ENCODE measurements at regions not wholly inside any gene's neighbourhood (a gene's known extent, or its start where the extent isn't known, plus 50 kb on each side); places are given as distances from the start of the nearest gene placed in this dataset.

DNA sequence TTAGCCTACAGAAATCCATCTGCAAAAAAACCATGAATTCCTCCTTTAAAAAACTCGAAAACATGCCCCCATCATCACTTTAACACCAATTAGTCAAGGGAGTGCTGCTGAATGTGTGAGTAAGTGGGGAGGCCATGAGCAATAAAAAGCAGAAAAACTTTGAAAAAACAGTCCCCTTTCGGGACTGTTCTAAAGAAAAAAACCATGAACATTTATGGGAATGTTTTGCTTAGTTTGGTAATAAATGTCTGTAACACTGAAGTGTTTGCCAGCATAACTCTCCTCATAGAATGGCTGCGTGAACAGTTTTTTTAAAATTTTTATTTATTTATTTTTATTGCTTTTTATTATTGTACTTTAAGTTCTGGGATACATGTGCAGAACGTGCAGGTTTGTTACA is 99.4 kb upstream of the TARS1 start:
- no peak for DNase-seq (ENCODE audit: low read depth in 3 of 3, low spot score in 2 of 3)

DNA sequence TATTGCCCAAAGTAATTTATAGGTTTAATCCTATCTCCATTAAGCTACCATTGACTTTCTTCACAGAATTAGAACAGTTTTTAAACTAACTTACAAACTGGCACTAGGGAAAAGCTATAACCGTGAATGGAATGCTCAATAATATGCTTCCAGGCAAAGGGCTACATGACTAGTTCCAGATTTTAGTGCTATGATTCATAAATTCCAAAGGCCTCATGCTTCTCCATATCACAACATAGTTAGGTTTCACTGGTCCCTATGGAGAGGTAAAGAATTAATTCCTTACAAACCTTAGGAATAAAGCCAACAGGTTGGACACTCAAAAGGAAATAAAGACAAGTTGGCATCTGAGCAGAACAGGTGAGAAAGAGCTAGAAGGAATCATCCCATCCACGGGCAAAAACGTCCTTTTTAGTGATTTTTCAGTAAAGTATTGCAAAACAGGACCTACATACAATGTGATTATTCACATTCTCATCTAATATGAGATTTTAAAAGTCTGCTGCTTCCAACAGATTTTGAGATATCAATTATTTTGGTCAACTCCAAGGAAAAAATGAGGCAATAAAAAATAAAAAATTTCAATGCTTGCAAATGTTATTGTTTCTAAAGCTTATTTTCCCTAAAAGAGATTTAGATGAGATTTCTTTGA is 97.0 kb upstream of the TARS1 start:
- DNase-seq (ENCODE audit: low read depth in 3 of 3, low spot score in 2 of 3): no peak

DNA sequence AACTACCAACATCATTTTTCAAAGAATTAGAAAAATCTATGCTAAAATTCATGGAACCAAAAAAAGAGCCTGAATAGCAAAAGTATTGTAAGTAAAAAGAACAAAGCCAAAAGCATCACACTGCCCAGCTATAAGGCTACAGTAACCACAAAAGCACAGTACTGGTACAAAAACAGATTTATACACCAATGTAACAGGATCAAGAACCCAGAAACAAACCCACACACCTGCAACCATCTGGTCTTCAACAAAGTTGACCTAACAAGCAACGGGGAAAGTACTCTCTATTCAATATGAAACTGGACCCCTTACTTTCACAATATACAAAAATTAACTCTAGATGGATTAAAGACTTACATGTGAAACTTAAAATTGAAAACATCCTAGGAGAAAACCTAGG is 94.2 kb upstream of the TARS1 start:
- DNase-seq (ENCODE audit: low read depth in 3 of 3, low spot score in 2 of 3): no peak

DNA sequence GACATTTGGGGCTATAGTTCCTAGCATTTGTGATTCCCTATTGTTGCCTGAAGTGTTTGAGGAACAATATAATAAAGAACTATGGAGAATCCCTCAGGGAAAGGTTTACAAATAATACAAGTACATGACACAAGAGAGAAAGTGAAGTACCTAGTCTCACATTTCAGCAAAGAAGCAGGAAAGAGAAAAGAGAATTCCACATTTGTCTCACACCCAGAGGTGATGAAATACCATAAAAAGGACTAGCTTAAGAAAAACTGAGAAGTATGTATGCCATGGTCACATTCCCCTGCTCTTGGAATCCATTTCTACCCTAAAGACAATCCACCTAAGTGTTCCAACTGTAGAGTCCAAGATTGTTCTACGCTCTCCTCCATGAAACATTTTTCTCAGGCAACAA is 79.0 kb upstream of the TARS1 start:
- DNase-seq (ENCODE audit: low read depth in 3 of 3, low spot score in 2 of 3): no peak

DNA sequence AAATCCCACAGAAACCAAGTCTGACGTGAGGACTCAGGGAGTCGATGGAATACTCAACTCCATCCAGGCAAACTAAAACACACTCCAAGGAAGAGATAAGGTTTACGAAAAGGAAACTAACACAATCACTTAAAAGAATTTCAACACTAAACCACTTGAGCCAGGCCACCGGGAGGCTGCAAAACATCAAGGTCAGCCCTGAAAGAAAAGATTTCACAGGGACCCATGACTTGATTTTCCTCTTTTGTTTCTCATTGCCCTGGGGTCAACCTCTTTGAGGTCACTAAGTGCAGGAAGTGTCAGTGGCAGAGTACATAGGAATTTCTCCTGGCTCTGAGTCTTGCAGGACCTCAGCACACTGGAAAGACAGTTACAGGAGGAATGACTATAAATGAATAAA is 77.8 kb upstream of the TARS1 start:
- no peak for DNase-seq (ENCODE audit: low read depth in 3 of 3, low spot score in 2 of 3)

DNA sequence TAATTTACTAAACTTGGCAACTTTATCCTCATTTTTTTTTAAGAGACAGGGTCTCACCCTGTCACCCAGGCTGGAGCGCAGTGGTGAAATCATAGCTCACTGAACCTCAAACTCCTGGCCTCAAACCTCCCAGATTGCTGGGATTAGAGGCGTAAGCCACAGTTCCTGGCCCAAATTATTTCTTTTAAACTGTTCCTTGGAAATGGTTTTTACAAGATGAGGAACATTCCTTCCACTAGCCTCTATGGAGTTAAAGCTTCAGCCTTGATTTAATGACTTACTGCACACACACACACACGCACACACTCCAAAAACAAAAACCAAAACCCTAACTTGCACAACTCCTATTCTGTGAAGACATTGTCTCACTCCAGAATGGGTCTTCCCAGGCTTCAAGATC is 77.2 kb upstream of the TARS1 start:
- DNase-seq (ENCODE audit: low read depth in 3 of 3, low spot score in 2 of 3): no peak

DNA sequence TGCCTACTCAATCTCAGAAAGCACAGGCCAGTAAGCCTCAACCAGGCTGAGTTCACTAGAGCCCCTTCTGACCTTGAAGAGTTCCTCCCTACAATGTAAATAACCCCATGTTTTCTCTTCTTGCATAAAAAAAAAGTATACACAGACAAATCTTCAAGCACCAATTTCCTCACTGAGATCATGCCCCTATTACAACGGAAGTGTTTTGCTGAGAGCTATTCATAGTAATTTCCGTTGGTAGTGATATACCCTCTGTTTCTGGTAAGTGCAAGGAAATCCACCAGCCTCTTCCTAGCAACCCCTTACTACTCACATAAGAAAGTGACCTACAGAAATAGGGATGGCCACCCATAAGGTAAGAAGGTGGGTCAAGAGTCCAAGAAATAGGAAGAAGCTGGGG is 76.4 kb upstream of the TARS1 start:
- DNase-seq (ENCODE audit: low read depth in 3 of 3, low spot score in 2 of 3): no peak

DNA sequence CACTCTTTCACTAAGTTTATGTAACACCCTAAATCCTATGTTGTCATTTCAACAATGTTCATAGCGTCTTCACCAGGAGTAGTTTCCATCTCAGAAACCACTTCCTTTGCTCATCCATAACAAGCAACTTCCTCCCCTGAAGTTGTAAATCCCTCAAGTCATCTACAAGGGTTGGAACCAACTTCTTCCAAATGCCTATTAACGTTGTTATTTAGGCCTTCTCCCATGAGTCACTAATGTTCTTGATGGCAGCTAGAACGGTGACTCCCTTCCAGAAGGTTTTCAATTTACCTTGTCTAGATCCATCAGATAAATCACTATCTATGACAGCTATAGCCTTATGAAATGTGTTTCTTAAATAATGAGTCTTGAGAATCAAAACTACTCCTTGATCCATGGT is 73.3 kb upstream of the TARS1 start:
- no peak for DNase-seq (ENCODE audit: low read depth in 3 of 3, low spot score in 2 of 3)

DNA sequence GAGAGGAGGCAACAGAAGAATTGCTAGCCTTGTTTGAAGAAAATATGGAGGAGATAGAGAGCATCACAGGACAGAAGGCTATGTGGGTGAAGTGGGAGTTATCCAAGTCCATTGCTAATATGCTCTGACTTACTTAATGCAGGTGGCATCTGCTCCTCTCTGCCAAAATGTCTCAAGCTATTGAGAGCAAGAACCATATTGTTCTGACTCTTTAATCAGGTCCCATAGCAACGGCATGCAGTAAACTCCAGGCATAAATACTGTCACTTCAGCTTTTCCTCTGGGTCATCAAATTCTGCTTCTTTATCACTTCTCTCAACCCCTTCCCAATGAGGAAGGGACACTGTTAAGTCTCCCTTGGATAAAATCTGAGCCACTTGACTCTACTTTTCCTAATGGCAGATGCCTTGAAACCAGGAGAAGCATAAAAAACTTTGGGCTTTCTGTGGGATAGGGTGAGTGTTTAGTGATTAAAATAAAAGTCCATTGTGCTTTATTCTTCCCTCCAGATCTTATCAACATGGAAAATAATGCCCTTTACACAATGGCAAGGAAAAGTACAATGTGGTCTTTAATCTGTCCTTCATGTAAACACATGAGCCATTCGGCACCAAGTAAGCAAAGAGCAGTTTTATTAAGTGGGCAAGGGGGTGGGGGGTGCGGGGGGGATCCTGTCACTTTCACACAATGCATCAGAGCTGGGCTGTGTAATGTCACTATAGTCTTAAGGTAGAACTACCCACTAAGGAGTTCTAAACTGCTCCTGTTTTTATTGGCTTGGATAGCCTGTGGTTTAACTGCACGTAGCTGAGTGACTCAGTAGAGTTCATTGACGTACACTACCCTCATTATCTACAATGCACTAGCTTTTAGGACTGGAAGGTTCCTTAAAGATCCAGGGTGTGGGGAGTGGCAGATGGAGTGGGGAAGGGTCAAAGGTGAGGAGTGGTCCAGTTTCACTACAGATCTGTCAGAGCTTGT is 71.0 kb upstream of the TARS1 start:
- DNase-seq (ENCODE audit: low read depth in 3 of 3, low spot score in 2 of 3): no peak

DNA sequence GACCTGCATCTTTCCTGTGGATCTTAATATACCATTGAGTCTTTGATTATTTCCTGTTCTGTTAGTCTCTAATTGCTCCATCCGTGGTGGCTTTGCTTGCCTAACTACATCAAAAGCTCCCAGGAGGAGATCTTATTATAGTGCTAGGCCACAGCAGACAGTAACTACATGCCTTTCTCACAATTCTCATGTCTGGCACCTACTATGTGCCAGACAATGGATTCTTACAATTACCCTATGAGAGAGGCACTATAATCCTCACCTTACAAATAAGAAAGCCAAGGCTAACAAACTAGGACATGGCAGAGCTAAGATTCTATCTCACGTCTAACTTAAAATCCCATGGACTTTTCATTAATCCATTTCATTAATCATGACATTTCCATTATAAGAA is 70.3 kb upstream of the TARS1 start:
- no peak for DNase-seq (ENCODE audit: low read depth in 3 of 3, low spot score in 2 of 3)

DNA sequence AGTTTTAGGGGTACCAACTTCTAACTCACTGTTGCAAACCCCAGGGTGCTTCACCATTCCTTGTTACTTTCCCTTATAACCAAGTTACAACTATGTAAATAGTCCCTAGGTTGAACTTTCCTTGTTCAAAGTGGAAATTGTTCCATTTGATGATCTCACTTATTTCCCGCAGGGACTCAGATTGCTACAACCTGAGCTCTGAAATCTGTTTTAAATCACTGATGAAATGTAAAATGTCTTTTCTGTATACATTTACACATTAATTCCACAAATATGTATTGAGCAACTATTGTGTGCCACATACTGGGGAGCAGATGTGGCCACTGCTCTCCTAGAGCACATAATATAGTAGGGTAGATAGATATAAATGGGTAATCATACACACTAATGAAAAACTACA is 69.1 kb upstream of the TARS1 start:
- no peak for DNase-seq (ENCODE audit: low read depth in 3 of 3, low spot score in 2 of 3)

DNA sequence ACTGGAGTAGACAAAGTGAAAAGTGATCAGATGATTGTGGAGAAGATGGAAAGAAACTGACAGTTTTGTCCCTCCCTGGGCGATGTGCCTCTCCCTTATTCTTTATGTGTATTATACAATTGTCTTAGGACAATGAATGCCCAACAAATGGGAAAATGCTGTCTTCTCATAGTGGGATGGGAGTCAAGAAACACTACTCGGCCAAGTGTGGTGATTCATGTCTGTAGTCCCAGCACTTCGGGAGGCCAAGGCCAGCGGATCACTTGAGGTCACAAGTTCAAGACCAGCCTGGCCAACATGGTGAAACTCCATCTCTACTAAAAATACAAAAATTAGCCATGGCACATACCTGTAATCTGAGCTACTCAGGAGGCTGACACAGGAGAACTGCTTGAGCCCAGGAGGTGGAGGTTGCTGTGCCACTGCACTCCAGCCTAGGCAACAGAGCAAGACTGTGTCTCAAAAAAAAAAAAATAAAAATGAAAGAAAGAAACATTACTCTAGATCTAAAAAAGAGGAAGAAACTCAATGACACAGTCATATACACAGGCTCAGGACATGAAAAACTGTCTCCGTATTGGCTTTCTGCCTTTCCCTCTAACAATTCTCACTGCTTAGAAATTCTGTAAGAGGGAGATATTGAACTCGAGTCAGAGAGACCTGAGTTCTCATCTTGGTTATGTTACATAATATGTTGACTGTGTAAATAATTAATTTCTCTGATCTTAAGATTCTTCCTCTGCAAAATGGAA is 67.9 kb upstream of the TARS1 start:
- DNase-seq (ENCODE audit: low read depth in 3 of 3, low spot score in 2 of 3): no peak

DNA sequence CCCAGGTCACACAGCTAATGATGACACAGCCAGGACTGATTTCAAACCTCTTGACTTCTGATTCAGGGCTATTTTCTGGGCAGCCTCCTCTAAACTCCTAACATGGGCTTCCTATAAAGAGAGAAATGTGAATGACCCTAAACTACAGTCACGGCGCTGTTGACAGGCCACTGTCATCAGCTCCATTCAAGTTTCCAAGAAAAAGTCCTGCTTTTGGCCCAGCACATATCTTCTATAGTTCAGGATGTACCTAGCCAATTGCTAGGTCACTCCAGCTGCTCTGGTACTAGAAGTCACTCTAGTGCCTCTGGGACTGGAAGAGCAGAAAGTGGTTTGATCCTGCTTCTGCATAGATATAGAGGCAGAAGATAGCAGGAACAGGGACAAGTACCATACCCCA is 64.9 kb upstream of the TARS1 start:
- no peak for DNase-seq (ENCODE audit: low read depth in 3 of 3, low spot score in 2 of 3)

DNA sequence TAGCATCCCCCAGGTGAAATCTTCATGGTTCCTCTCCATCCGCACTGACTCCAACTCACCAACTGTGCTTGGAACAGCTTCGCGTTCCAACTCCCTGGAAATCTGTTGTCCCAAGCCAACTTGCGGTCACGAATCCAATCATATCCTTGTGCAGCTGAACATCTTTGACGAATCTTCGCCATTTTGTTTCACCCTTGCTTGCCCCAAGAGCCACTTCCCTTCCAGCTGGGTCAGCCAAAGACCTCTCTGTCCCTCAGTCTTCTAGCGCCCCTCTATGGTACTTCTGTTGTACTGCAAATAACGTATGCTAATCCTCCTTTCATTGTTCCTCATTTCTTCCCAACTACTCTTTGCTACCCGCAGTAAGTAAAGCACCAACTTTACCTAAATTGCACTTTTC is 61.0 kb upstream of the TARS1 start:
- no peak for DNase-seq (ENCODE audit: low read depth in 3 of 3, low spot score in 2 of 3)

DNA sequence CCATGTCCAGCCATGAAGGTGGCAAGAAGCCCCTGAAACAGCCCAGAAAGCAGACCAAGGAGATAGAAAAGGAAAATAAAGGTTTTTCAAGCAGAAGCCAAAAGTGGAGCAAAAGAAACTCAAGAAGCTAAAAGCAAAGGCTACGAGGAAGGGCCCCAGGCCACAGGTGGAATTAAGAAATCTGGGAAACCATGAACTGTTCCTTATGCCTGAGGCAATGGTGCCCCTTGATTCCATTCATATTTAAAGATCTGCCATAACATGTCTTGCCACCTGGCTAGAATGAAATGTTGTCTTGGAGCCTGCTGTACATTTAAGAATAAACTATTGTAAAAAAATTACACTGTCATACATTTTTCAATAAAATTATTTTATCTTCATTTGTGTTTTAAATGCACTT is 59.5 kb upstream of the TARS1 start:
- no peak for DNase-seq (ENCODE audit: low read depth in 3 of 3, low spot score in 2 of 3)
